ENCODE measurements at regions not wholly inside any gene's neighbourhood (a gene's known extent, or its start where the extent isn't known, plus 50 kb on each side); places are given as distances from the start of the nearest gene placed in this dataset.

- TF ChIP-seq CTCF (IDR thresholded peaks at IDR 0.05), result no peak
Observed at GRCh38 chr7:130953196-130953595, 219.2 kb upstream of the KLF14 start.

- TF ChIP-seq CTCF (IDR thresholded peaks at IDR 0.05), result no peak
Observed at GRCh38 chr7:130954918-130955564, 221.0 kb upstream of the KLF14 start.

DNA sequence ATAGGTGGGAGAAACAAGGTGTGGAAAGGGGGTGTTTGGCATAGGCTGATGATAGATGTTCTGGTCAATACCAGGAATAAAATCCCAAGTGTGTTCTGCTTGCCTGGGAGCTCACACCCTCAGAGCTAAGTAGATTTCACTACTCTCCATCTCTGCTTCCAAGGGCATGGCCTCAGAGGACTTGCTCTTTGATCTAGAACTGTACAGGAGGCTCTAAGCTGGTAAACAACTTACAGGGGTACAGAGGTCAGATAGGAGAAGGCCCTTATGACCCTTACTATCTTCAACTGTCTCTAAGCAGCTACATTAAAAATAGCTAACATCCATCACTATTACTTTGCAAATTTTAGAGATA, 221.5 kb upstream of the KLF14 start:
- TF ChIP-seq CTCF (IDR thresholded peaks at IDR 0.05), result no peak

GRCh38 chr7:130956417-130957136, 222.6 kb upstream of the KLF14 start:
- no peak for TF ChIP-seq CTCF (IDR thresholded peaks at IDR 0.05)

- no peak for TF ChIP-seq CTCF (IDR thresholded peaks at IDR 0.05)
Observed at GRCh38 chr7:130957137-130957513, 223.1 kb upstream of the KLF14 start.

DNA sequence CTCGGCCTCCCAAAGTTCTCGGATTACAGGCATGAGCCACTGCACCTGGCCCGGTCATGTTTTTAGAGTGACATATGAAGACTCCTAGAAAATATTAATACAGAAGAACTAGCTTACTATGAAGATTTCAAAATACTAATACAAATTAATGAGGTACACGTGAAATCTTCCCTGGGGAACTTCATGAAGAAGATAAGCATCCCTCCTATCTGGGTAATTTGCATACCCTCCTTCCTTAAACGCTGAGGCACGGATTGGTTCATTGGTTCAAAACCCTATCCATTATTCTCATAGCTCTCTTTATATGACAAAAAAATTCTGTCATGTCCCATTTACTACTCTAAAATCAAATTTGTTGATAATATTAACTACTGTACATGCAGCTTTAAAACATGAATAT, 224.8 kb upstream of the KLF14 start:
- TF ChIP-seq CTCF (IDR thresholded peaks at IDR 0.05), result no peak

- TF ChIP-seq CTCF (IDR thresholded peaks at IDR 0.05), result 0 out of 2 replicates have a peak, but pooled peaks have one; percentile 36
Observed at GRCh38 chr7:130959743-130960207, 225.8 kb upstream of the KLF14 start.

Data from LNCAP (cell line).